ENCODE measurements at regions not wholly inside any gene's neighbourhood (a gene's known extent, or its start where the extent isn't known, plus 50 kb on each side); places are given as distances from the start of the nearest gene placed in this dataset.

- Mint-ChIP-seq H3K27ac (no peak overlapping the region), H3K27me3 (no peaks in the 10 kb centered on the region), H3K4me3 (no peak overlapping the region), H3K9me3 (no peaks in the 10 kb centered on the region), H3K4me1 (ENCODE audit: low read depth) (no peaks in the 10 kb centered on the region), H3K36me3 (no peaks in the 10 kb centered on the region)
- ChIA-PET CTCF (no interaction called here), POLR2A (no interaction called here)
- intact Hi-C loops (cut with micrococcal nuclease) = no loop called here
- DNase-seq = no peak
Measured at GRCh38 chr17:12528036-12528435, 137.7 kb upstream of the MYOCD start.

GRCh38 chr17:12530161-12530560 lies 135.5 kb upstream of the MYOCD start:
- no peak for DNase-seq
- Mint-ChIP-seq H3K36me3 (no peaks in the 10 kb centered on the region), H3K27me3 (no peaks in the 10 kb centered on the region), H3K9me3 (peaks cover 2% of the 10 kb centered on the region), H3K4me1 (ENCODE audit: low read depth) (no peaks in the 10 kb centered on the region), H3K4me3 (no peak overlapping the region), H3K27ac (no peak overlapping the region)
- POLR2A ChIA-PET = no interaction called here
- intact Hi-C loops (cut with micrococcal nuclease) = no loop called here
- CTCF ChIA-PET = interaction anchor here (1.8 kb wide), 1 partner anchor 15 kb away, joined by 4 read pairs; no protein-coding TSS in a partner anchor

GRCh38 chr17:12536021-12536420 lies 129.7 kb upstream of the MYOCD start:
- H3K27me3 Mint-ChIP-seq = no peaks in the 10 kb centered on the region
- H3K4me3 Mint-ChIP-seq = no peak overlapping the region
- no peaks in the 10 kb centered on the region for H3K4me1 Mint-ChIP-seq (ENCODE audit: low read depth)
- DNase-seq = no peak
- CTCF ChIA-PET = interaction anchor here (1.1 kb wide), 1 partner anchor 10 kb away, joined by 3 read pairs; no protein-coding TSS in a partner anchor
- H3K9me3 Mint-ChIP-seq = peaks cover 2% of the 10 kb centered on the region
- POLR2A ChIA-PET = no interaction called here
- H3K27ac Mint-ChIP-seq = no peak overlapping the region
- no peaks in the 10 kb centered on the region for H3K36me3 Mint-ChIP-seq
- intact Hi-C loops (cut with micrococcal nuclease) = no loop called here

- no peaks in the 10 kb centered on the region for H3K27me3 Mint-ChIP-seq
- no peaks in the 10 kb centered on the region for H3K36me3 Mint-ChIP-seq
- CTCF ChIA-PET = no interaction called here
- H3K9me3 Mint-ChIP-seq = peaks cover 2% of the 10 kb centered on the region
- no peaks in the 10 kb centered on the region for H3K4me1 Mint-ChIP-seq (ENCODE audit: low read depth)
- no peak for DNase-seq
- intact Hi-C loops (cut with micrococcal nuclease) = no loop called here
- no peak overlapping the region for H3K4me3 Mint-ChIP-seq
- no peak overlapping the region for H3K27ac Mint-ChIP-seq
- POLR2A ChIA-PET = no interaction called here
Measured at GRCh38 chr17:12536472-12536871, 129.2 kb upstream of the MYOCD start.

- no peak overlapping the region for H3K27ac Mint-ChIP-seq
- DNase-seq = no peak
- no peaks in the 10 kb centered on the region for H3K4me1 Mint-ChIP-seq (ENCODE audit: low read depth)
- intact Hi-C loops (cut with micrococcal nuclease) = no loop called here
- H3K4me3 Mint-ChIP-seq = no peak overlapping the region
- H3K27me3 Mint-ChIP-seq = no peaks in the 10 kb centered on the region
- no peaks in the 10 kb centered on the region for H3K36me3 Mint-ChIP-seq
- POLR2A ChIA-PET = no interaction called here
- H3K9me3 Mint-ChIP-seq = peaks cover 2% of the 10 kb centered on the region
- CTCF ChIA-PET = no interaction called here
Measured at GRCh38 chr17:12537436-12537835, 128.3 kb upstream of the MYOCD start.

- POLR2A ChIA-PET = no interaction called here
- peaks cover 2% of the 10 kb centered on the region for H3K9me3 Mint-ChIP-seq
- intact Hi-C loops (cut with micrococcal nuclease) = no loop called here
- DNase-seq = no peak
- H3K4me3 Mint-ChIP-seq = no peak overlapping the region
- no peaks in the 10 kb centered on the region for H3K4me1 Mint-ChIP-seq (ENCODE audit: low read depth)
- H3K36me3 Mint-ChIP-seq = no peaks in the 10 kb centered on the region
- H3K27me3 Mint-ChIP-seq = no peaks in the 10 kb centered on the region
- no peak overlapping the region for H3K27ac Mint-ChIP-seq
- CTCF ChIA-PET = no interaction called here
Measured at GRCh38 chr17:12538003-12538402, 127.7 kb upstream of the MYOCD start.

- Mint-ChIP-seq H3K27me3 (peaks cover 1% of the 10 kb centered on the region), H3K4me1 (ENCODE audit: low read depth) (no peaks in the 10 kb centered on the region), H3K27ac (no peak overlapping the region), H3K4me3 (no peak overlapping the region), H3K9me3 (no peaks in the 10 kb centered on the region), H3K36me3 (no peaks in the 10 kb centered on the region)
- CTCF ChIA-PET = interaction anchor here (0.8 to 1.5 kb wide), 6 partner anchors 11 to 196 kb away, joined by 3 to 6 read pairs (median 3); no protein-coding TSS in a partner anchor
- intact Hi-C loops (cut with micrococcal nuclease) = no loop called here
- POLR2A ChIA-PET = no interaction called here
- DNase-seq = peak; percentile 12
Measured at GRCh38 chr17:12545877-12546513, 119.7 kb upstream of the MYOCD start.

GRCh38 chr17:12546983-12547382 lies 118.7 kb upstream of the MYOCD start:
- intact Hi-C loops (cut with micrococcal nuclease) = no loop called here
- Mint-ChIP-seq H3K27ac (no peak overlapping the region), H3K36me3 (no peaks in the 10 kb centered on the region)

GRCh38 chr17:12547831-12548230 lies 117.9 kb upstream of the MYOCD start:
- no peak overlapping the region for H3K27ac Mint-ChIP-seq
- no peak overlapping the region for H3K4me3 Mint-ChIP-seq
- no peaks in the 10 kb centered on the region for H3K36me3 Mint-ChIP-seq
- H3K27me3 Mint-ChIP-seq = peaks cover 1% of the 10 kb centered on the region
- POLR2A ChIA-PET = no interaction called here
- intact Hi-C loops (cut with micrococcal nuclease) = no loop called here
- no peaks in the 10 kb centered on the region for H3K9me3 Mint-ChIP-seq
- CTCF ChIA-PET = no interaction called here
- H3K4me1 Mint-ChIP-seq (ENCODE audit: low read depth) = no peaks in the 10 kb centered on the region
- no peak for DNase-seq

More at GRCh38 chr17:12546983-12547382, 118.7 kb upstream of the MYOCD start:
- ChIA-PET POLR2A (no interaction called here), CTCF (interaction anchor here (0.9 kb wide), 1 partner anchor 64 kb away, joined by 3 read pairs; no protein-coding TSS in a partner anchor)
- H3K4me3 Mint-ChIP-seq = no peak overlapping the region
- peaks cover 1% of the 10 kb centered on the region for H3K27me3 Mint-ChIP-seq
- no peak for DNase-seq
- H3K9me3 Mint-ChIP-seq = no peaks in the 10 kb centered on the region
- no peaks in the 10 kb centered on the region for H3K4me1 Mint-ChIP-seq (ENCODE audit: low read depth)

- CTCF ChIA-PET = no interaction called here
- POLR2A ChIA-PET = no interaction called here
- no peaks in the 10 kb centered on the region for H3K9me3 Mint-ChIP-seq
- no peak overlapping the region for H3K4me3 Mint-ChIP-seq
- no peak for DNase-seq
- no peaks in the 10 kb centered on the region for H3K36me3 Mint-ChIP-seq
- intact Hi-C loops (cut with micrococcal nuclease) = no loop called here
- no peak overlapping the region for H3K27ac Mint-ChIP-seq
- peaks cover 1% of the 10 kb centered on the region for H3K27me3 Mint-ChIP-seq
- no peaks in the 10 kb centered on the region for H3K4me1 Mint-ChIP-seq (ENCODE audit: low read depth)
Measured at GRCh38 chr17:12548558-12548957, 117.1 kb upstream of the MYOCD start.

- no peaks in the 10 kb centered on the region for H3K9me3 Mint-ChIP-seq
- no peak for DNase-seq
- POLR2A ChIA-PET = no interaction called here
- H3K27me3 Mint-ChIP-seq = peaks cover 1% of the 10 kb centered on the region
- H3K4me1 Mint-ChIP-seq (ENCODE audit: low read depth) = no peaks in the 10 kb centered on the region
- CTCF ChIA-PET = no interaction called here
- H3K4me3 Mint-ChIP-seq = no peak overlapping the region
- intact Hi-C loops (cut with micrococcal nuclease) = no loop called here
- H3K27ac Mint-ChIP-seq = no peak overlapping the region
- no peaks in the 10 kb centered on the region for H3K36me3 Mint-ChIP-seq
Measured at GRCh38 chr17:12549499-12550041, 116.1 kb upstream of the MYOCD start.

GRCh38 chr17:12553625-12554024 lies 112.1 kb upstream of the MYOCD start:
- POLR2A ChIA-PET = no interaction called here
- no peaks in the 10 kb centered on the region for H3K4me1 Mint-ChIP-seq (ENCODE audit: low read depth)
- no peak overlapping the region for H3K4me3 Mint-ChIP-seq
- CTCF ChIA-PET = no interaction called here
- H3K27ac Mint-ChIP-seq = no peak overlapping the region
- no peaks in the 10 kb centered on the region for H3K27me3 Mint-ChIP-seq
- peaks cover 5% of the 10 kb centered on the region for H3K9me3 Mint-ChIP-seq
- no peak for DNase-seq
- H3K36me3 Mint-ChIP-seq = no peaks in the 10 kb centered on the region
- intact Hi-C loops (cut with micrococcal nuclease) = no loop called here

GRCh38 chr17:12554251-12554650 lies 111.4 kb upstream of the MYOCD start:
- H3K4me1 Mint-ChIP-seq (ENCODE audit: low read depth) = no peaks in the 10 kb centered on the region
- no peak overlapping the region for H3K4me3 Mint-ChIP-seq
- no peak for DNase-seq
- H3K27ac Mint-ChIP-seq = no peak overlapping the region
- POLR2A ChIA-PET = no interaction called here
- peaks cover 5% of the 10 kb centered on the region for H3K9me3 Mint-ChIP-seq
- CTCF ChIA-PET = no interaction called here
- no peaks in the 10 kb centered on the region for H3K36me3 Mint-ChIP-seq
- intact Hi-C loops (cut with micrococcal nuclease) = no loop called here
- no peaks in the 10 kb centered on the region for H3K27me3 Mint-ChIP-seq

All from activated CD4-positive, alpha-beta memory T cell treated with anti-CD3 and anti-CD28 coated beads for 36 hours (primary cell).